ENCODE measurements at regions not wholly inside any gene's neighbourhood (a gene's known extent, or its start where the extent isn't known, plus 50 kb on each side); places are given as distances from the start of the nearest gene placed in this dataset.

DNA sequence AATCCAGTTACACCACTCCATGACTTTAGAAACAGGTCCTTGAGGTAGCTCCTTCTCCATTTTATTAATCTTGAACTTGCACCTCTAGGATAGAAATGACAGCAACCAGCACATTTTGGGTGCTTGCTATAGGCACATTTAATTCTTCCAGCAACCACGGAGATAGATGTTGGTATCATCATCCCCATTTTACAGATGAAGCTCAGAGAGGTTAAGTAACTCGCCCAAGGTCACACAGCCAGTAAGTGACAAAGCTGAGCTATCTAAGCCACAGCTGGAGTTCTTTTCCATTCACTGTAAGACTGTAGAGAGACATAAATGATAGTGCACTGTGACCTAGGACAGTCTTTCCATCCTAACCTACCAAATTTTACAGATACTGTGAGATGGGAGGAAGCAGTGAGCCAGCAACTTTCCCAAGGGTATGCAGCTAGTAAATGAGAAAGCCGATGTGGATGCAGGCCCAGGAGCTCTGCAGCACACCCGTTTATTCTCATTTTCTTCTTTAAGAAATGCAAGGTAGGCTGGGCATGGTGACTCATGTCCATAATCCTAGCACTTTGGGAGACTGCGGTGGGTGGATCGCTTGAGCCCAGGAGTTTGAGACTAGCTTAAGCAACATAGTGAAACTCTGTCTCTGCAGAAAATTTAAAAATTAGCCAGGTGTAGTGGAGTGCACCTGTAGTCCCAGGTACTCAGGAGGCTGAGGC, 103.2 kb downstream of the TBX5 start:
- DNase-seq (ENCODE audit: low spot score) = no peak

GRCh38 chr12:114302117-114302516, 103.8 kb downstream of the TBX5 start:
- DNase-seq (ENCODE audit: low spot score) = peak; percentile 13

GRCh38 chr12:114294303-114294685, 111.7 kb downstream of the TBX5 start:
- DNase-seq (ENCODE audit: low spot score) = peak; percentile 41

DNA sequence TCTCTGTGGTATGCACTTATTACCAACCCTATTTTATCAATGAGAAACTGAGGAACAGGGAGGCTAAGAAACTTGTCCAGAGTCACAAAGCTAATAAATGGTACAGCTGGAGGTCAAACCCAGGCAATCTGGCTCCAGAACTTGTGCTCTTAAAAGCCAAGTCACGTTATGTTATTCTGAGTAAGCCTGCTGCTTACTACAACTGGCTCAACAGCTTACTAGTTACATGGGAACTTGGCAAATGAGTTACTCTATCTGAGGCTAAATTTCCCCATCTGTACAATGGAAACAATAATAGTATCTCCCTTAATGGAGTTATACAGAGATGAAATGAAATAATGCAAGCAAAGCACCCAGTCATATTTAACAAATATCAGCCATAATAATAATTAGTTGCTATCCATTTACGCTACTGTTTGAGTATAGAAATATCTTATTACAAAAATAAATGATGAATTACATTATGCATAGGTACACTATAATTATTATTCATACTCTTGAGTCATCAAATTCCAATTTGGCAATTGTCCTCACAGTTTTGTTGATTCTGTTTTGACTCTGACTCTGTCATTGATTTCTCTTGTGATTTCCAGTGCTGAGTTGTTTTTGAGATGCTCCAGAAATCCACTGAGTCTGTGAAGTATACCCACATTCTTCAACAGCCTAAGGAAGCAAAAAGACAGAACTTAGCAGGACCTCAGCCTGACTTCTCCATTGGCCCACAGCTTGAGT, 112.2 kb downstream of the TBX5 start:
- DNase-seq (ENCODE audit: low spot score) = no peak

DNA sequence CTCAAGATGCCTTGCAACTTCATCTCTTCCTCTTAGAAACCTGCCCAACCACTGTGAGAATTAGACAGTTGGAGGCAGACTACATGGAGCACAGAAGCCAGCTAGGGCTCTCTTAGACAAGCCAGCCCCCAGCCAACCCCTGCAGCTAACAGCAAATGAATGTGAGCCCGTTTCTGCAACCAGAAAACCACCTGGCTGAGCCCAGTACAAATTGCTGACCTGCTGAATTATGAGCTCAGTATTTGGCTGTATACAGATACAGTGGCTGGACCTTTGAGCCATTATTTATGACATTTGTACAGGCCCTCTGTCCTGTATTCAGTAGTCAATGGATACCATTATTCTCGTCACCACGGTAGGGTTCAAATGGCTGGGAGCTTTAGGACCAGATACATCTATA, 112.9 kb downstream of the TBX5 start:
- no peak for DNase-seq (ENCODE audit: low spot score)

DNA sequence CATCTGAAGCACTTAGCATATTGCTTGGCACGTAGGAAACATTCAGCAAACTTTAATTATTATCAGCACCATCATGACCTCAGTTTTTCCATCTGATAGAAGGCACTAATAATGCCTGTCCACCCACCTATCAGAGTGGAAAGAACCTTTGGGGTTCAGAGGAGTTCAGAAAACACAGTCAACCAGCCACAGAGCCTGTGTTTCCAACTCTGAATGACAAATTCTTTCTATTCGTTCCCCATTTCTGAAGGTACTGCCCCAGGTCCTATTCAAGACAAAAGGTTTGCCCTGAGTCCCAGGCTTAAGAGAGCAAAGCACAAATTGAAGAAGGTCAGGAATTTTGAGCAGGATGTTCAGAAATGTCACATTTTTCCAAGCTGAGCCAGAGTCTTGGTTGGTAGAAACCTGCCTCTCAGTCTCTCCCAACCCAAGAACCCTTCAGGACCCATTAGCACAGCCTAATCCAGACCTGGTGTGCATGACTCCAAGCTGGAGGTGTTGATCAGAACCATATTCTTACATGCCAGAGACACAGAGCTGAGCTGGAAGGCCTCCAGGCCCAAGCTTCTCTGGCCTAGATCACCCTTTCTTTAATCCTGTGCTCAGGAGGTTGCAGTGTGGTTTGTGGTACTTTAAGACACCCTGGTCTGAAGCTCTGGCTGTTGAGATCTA, 114.4 kb downstream of the TBX5 start:
- peak; percentile 27 for DNase-seq (ENCODE audit: low spot score)

- DNase-seq (ENCODE audit: low spot score) = peak; percentile 37
Observed at GRCh38 chr12:114287821-114288525, 118.0 kb downstream of the TBX5 start.

- DNase-seq (ENCODE audit: low spot score) = no peak
Observed at GRCh38 chr12:114286145-114286544, 119.8 kb downstream of the TBX5 start.

DNA sequence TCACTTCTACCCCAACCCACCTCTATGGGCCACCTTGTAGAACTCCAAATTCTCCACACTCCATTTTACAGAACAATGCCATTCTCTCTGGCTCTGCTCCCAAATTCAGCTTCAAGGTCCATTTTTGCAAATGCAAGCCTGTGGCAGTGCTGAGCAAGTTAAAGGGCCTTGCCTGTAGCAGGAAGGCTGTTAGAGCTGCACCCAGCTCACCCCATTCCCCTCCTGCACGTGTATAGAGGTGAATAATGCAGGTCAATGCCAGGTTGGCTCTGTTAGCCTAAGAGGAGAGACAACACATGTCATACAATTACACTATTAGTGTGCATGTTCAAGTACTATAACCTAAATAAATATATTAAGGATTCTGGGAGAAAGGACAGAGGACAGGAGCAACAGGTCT, 120.4 kb downstream of the TBX5 start:
- DNase-seq (ENCODE audit: low spot score) = no peak

GRCh38 chr12:114284041-114284440, 121.9 kb downstream of the TBX5 start:
- no peak for DNase-seq (ENCODE audit: low spot score)

DNA sequence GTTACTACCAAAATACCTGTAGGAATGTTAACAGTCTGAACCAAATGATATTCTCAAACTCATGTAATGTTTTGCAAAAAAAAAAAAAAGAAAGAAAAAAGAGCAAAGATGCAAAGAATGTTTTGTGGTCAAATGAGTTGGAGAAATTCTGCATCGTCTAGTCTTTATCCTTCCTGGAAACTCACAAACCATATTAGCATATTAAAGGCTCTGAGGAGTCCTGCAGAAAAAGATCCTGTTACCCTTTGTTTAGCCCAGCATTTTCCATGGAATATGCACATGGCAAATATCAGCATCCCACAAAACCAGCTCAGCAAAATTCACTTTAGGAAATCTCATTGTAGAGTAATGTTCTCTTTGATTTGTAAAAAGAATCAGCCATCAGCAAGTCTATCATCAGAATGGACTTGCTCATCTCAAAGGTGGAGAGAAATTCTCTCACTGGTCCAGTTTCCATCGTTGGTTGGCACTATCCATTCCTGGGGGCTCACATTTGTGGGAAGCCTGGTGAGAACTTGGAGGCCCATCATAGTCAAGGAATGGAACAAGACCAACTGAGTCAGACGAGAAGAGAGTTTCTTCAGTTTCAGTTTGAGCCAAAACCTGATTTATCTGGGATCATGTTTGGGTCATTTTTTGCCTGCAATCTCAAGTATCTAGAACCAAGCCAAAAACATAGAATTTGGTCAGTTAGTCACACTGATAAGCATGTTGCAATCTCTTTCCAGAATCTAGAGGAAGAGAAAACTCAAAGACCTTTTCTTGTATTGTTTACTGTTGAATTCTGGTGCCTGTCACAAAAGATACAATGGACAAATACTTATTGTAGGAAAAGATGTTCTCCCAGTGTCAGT, 129.8 kb downstream of the TBX5 start:
- DNase-seq (ENCODE audit: low spot score) = peak; percentile 27

DNA sequence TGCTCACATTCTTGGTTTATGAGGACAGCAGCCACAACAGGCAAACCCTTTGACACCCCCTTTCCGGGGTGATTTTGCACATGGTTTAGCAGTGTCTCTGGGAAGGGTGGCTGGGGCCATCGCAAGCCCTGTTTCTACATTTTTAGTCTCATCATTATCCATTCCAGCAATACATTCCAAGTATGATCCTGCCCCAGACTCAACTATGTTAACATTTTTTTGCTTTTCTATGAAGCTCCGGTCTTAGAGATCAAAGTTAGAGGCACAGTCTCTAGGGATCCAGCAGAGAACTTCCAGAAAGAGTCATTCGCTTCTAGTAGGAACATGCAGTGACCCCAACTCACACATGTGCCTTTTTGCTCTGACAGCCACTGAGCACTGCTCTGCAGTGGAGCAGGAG, 130.9 kb downstream of the TBX5 start:
- DNase-seq (ENCODE audit: low spot score) = peak; percentile 45

GRCh38 chr12:114274131-114274530, 131.8 kb downstream of the TBX5 start:
- DNase-seq (ENCODE audit: low spot score) = no peak

- DNase-seq (ENCODE audit: low spot score) = no peak
Observed at GRCh38 chr12:114272605-114273004, 133.3 kb downstream of the TBX5 start.

- no peak for DNase-seq (ENCODE audit: low spot score)
Observed at GRCh38 chr12:114272071-114272470, 133.9 kb downstream of the TBX5 start.

GRCh38 chr12:114269153-114269552, 136.8 kb downstream of the TBX5 start:
- no peak for DNase-seq (ENCODE audit: low spot score)

DNA sequence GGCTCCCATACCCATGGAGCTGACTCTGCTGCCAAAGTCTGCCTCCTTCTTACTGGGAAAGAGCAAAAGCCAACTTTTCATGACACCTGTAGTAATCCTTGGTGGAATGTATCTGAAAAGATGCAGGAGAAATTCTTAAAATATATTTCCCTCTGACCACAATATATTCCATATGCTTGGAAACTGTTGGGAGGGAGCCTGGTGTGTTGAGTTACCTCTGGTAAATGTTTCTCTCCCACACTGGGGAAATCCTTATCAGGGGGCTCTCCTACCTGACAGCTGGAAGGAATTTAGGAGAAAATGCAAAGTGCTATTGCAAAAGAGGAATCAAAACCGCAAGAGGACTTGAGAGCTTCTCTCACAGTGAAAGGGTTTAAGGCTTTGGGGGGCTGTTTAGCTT, 139.4 kb downstream of the TBX5 start:
- DNase-seq (ENCODE audit: low spot score) = no peak

- DNase-seq (ENCODE audit: low spot score) = no peak
Observed at GRCh38 chr12:114265036-114265435, 140.9 kb downstream of the TBX5 start.

DNA sequence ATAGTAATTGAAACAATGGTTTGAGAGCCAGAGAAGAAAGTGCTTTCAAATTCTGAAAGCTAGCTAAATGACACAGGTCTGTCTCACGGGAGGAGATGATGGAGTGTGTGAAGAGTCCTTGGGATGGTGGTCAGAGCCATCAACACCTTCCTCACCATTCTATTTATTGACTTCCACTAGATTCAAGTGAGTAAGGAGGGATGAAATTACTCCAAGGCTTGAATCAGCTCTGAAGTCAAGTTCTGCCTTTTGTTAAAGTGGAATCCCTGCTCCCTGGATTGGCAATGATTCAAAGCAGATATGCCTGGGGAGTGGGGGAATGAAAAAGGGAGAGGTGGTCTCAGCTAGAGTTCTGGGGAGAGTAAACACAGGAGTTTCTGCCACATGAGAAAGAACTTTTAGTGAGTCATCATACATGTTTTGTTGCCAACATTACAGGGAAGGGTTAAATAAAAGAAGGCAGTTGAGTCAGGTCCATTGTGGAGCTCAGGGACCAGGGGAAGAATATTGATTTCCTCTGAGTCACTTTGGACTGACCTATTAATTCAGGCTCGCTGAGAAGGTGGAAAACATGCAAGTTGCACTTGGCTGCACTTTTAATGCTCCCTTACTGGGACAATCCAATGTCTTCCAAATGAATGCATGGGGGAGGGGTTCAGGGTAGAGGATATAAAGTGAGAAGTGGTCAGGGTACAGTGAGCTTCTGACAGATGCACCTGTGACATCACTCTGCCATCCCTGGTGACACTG, 142.7 kb downstream of the TBX5 start:
- no peak for DNase-seq (ENCODE audit: low spot score)

GRCh38 chr12:114257687-114258086, 148.3 kb downstream of the TBX5 start:
- DNase-seq (ENCODE audit: low spot score) = no peak

DNA sequence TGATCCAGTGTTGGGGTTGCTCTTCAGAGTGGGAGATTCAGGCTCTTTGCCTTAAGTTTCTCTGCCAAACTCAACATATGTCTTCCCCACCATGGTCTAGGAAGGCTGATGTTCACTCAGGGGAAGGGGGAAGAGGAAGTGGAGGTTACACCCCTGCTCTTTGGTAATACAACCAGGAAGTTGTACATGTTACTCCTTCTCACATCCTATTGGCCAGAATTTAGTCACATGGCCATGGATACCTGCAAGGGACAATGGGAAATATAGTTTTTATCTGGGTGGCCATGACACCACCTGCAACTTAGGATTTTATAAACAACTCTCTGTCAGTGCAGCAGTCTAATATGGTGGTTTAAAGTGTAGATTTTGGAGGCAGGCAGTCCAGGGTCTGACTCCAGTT, 150.9 kb downstream of the TBX5 start:
- no peak for DNase-seq (ENCODE audit: low spot score)
